ENCODE measurements at regions not wholly inside any gene's neighbourhood (a gene's known extent, or its start where the extent isn't known, plus 50 kb on each side); places are given as distances from the start of the nearest gene placed in this dataset.

DNA sequence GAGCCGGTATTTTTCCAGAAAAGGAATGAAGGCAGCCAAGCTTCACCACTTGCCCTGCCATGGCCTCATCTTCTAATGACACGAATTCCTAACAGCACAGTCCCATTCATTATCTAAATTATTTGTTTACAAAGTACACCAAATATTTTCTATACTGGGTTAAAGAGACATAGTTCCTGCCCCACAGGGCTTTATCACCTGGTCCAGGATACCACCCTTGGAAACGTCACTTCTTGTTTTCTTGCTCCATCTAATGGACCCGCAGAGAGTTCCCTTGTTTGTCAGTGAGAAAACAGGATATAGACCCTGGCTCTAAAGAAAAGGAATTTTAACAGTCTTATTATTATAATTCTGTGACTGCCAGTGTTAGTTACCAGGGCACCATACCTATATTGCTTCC is 1165.4 kb downstream of the GATA3 start:
- TF ChIP-seq, protein P1, sequence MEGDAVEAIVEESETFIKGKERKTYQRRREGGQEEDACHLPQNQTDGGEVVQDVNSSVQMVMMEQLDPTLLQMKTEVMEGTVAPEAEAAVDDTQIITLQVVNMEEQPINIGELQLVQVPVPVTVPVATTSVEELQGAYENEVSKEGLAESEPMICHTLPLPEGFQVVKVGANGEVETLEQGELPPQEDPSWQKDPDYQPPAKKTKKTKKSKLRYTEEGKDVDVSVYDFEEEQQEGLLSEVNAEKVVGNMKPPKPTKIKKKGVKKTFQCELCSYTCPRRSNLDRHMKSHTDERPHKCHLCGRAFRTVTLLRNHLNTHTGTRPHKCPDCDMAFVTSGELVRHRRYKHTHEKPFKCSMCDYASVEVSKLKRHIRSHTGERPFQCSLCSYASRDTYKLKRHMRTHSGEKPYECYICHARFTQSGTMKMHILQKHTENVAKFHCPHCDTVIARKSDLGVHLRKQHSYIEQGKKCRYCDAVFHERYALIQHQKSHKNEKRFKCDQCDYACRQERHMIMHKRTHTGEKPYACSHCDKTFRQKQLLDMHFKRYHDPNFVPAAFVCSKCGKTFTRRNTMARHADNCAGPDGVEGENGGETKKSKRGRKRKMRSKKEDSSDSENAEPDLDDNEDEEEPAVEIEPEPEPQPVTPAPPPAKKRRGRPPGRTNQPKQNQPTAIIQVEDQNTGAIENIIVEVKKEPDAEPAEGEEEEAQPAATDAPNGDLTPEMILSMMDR (conservative IDR thresholded peaks at IDR 0.05) = no peak
- no peak for TF ChIP-seq EZH2 (IDR thresholded peaks at IDR 0.05; ENCODE audit: low read depth)
